ENCODE measurements at regions not wholly inside any gene's neighbourhood (a gene's known extent, or its start where the extent isn't known, plus 50 kb on each side); places are given as distances from the start of the nearest gene placed in this dataset.

GRCh38 chr3:173287361-173287760, 110.2 kb upstream of the NLGN1 start:
- no peak for TF ChIP-seq EZH2 (IDR thresholded peaks at IDR 0.05; ENCODE audit: low read length)
- no peak for TF ChIP-seq CTCF (optimal IDR thresholded peaks at IDR 0.05 in 1 of 3, IDR thresholded peaks at IDR 0.05 in 1 of 3, conservative IDR thresholded peaks at IDR 0.05 in 1 of 3; ENCODE audit: extremely low read depth in 1 of 3, insufficient read depth in 2 of 3, low read length in 3 of 3)
